Naive thymus-derived CD8-positive, alpha-beta T cell (primary cell): ENCODE measurements at regions not wholly inside any gene's neighbourhood (a gene's known extent, or its start where the extent isn't known, plus 50 kb on each side); places are given as distances from the start of the nearest gene placed in this dataset.

Experiments used
- ATAC-seq, 2 donors: fragments of 150-1000 bp; cut with Tn5 transposase in 1 of 2; sonication (Bioruptor Pico), chemical (Tn5 transposase) in 1 of 2; 1 replicate in 1 of 2; 2 replicates in 1 of 2; pipeline ENCODE4 v1.10.0; 2021; ENCODE audit warnings: mild to moderate bottlenecking in 2 of 2, moderate library complexity in 2 of 2
- POLR2A ChIA-PET: fragments of 350-600 bp; sonication (Branson Sonifier 250); formaldehyde crosslinking; loops from one replicate; lab custom pipeline; 2021; ENCODE audit warnings: antibody characterized with exemption; lab: Charles Lee
- DNase-seq, 10 donors: peaks; one replicate each; pipeline versions ENCODE4 v3.0.0 to v3.0.0-alpha.2; 2020 to 2022
- H3K27ac Mint-ChIP-seq, 10 donors: one replicate each; pipeline ENCODE4 v1.8.0; 2020 to 2022; ENCODE audit warnings: mild to moderate bottlenecking in 10 of 10, mixed read lengths in 10 of 10, moderate library complexity in 4 of 10, inconsistent platforms in 1 of 10
- H3K27me3 Mint-ChIP-seq, 5 donors: one replicate each; pipeline ENCODE4 v1.8.0; 2021 to 2022; ENCODE audit warnings: mixed read lengths in 5 of 5
- H3K36me3 Mint-ChIP-seq, 3 donors: one replicate each; pipeline ENCODE4 v1.8.0; 2020 to 2022; ENCODE audit warnings: mixed read lengths in 3 of 3, mild to moderate bottlenecking in 2 of 3, inconsistent platforms in 1 of 3
- H3K4me1 Mint-ChIP-seq, 4 donors: one replicate each; pipeline ENCODE4 v1.8.0; 2021 to 2022; ENCODE audit warnings: mixed read lengths in 4 of 4
- H3K4me3 Mint-ChIP-seq, 10 donors: one replicate each; pipeline ENCODE4 v1.8.0; 2020 to 2022; ENCODE audit warnings: mild to moderate bottlenecking in 10 of 10, mixed read lengths in 10 of 10, moderate library complexity in 6 of 10, inconsistent platforms in 1 of 10
- H3K9me3 Mint-ChIP-seq, 9 donors: one replicate each; pipeline ENCODE4 v1.8.0; 2020 to 2022; ENCODE audit warnings: mixed read lengths in 9 of 9, mild to moderate bottlenecking in 3 of 9, inconsistent platforms in 1 of 9, moderate library complexity in 1 of 9

DNA sequence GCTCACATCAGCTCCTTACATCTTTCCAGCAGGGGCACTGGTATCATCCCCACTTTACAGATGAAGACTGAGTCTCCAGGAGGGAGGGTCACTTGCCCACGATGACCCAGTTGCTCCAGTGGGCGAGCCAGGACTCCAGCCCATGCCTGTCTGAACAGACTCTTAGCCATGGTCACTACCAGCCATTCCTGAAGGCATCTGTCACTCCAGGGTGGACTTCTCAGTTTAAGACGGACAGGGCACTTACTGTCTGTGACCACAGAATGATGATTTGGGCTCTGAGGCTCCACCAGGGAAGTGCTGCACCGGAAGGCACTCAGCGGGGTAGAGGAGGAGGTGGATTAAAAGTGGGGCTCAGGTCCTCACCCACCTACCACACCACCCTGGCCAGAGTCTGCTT, 104.0 kb upstream of the SLC6A6 start:
- no peak overlapping the region for H3K4me3 Mint-ChIP-seq
- POLR2A ChIA-PET: no interaction called here
- peaks cover 0 to 2% (median 0%) of the 10 kb centered on the region in 9 donors for H3K9me3 Mint-ChIP-seq
- peaks cover 7 to 16% (median 12%) of the 10 kb centered on the region in 4 donors for H3K4me1 Mint-ChIP-seq
- DNase-seq (peak in 1 of 10 donors; percentile 10), ATAC-seq (no peak)
- H3K36me3 Mint-ChIP-seq: no peaks in the 10 kb centered on the region
- no peak overlapping the region for H3K27ac Mint-ChIP-seq
- peaks cover 0 to 11% (median 2%) of the 10 kb centered on the region in 5 donors for H3K27me3 Mint-ChIP-seq

- POLR2A ChIA-PET: no interaction called here
- Mint-ChIP-seq H3K4me1 (peaks cover 10 to 20% (median 14%) of the 10 kb centered on the region in 4 donors), H3K27me3 (peaks cover 0 to 11% (median 3%) of the 10 kb centered on the region in 5 donors), H3K36me3 (no peaks in the 10 kb centered on the region), H3K9me3 (peaks cover 0 to 2% (median 0%) of the 10 kb centered on the region in 9 donors), H3K27ac (no peak overlapping the region), H3K4me3 (no peak overlapping the region)
- DNase-seq (peak in 1 of 10 donors; percentile 54), ATAC-seq (no peak)
Measured at GRCh38 chr3:14298991-14299555, 103.3 kb upstream of the SLC6A6 start.

- H3K27ac Mint-ChIP-seq: peak overlapping the region in 1 of 10 donors; percentile 51
- no peak for ATAC-seq
- POLR2A ChIA-PET: no interaction called here
Measured at GRCh38 chr3:14299767-14300166, 102.6 kb upstream of the SLC6A6 start.

DNA sequence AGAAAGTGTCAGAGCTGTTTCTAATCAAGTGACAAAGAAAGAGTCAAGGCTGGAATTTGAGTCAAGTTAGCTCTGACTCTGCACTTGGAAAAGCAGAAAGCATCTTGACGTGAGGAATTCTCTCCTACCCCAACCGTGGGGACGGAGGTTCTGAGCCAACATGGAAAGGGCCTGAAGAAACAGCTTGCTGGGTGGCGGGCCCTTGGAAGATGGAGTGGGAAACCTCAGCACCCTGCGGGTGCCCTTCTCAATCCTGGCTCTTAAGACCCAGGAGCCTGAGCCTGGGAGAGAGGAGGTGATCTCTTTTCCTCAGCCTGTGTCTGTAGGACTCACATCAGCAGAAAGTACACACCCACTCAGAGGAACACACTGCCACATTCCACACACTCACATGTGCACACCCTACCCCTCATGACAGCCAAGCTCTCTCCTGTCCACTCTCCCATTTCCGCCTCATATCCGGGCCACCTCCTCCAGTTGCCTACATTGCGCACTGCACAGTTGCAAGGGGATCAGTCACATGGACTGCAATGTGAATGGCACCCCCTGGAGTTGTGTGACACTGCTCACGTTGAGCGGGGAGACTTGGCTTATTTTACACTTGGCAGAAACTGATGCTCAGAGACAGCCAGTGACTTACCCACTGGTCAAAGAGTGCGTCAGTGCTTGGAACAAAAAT, 101.5 kb upstream of the SLC6A6 start:
- H3K4me3 Mint-ChIP-seq: no peak overlapping the region
- H3K27ac Mint-ChIP-seq: no peak overlapping the region
- peaks cover 8 to 20% (median 12%) of the 10 kb centered on the region in 4 donors for H3K4me1 Mint-ChIP-seq
- H3K36me3 Mint-ChIP-seq: no peaks in the 10 kb centered on the region
- ATAC-seq (no peak), DNase-seq (peak in 1 of 10 donors; percentile 49)
- POLR2A ChIA-PET: no interaction called here
- no peaks in the 10 kb centered on the region for H3K9me3 Mint-ChIP-seq
- peaks cover 0 to 8% (median 5%) of the 10 kb centered on the region in 5 donors for H3K27me3 Mint-ChIP-seq

More at GRCh38 chr3:14299767-14300166, 102.6 kb upstream of the SLC6A6 start:
- Mint-ChIP-seq H3K9me3 (no peaks in the 10 kb centered on the region), H3K4me3 (no peak overlapping the region), H3K4me1 (peaks cover 8 to 20% (median 12%) of the 10 kb centered on the region in 4 donors), H3K36me3 (no peaks in the 10 kb centered on the region), H3K27me3 (peaks cover 0 to 9% (median 3%) of the 10 kb centered on the region in 5 donors)
- peak in 1 of 10 donors; percentile 26 for DNase-seq

GRCh38 chr3:14301558-14301957, 100.8 kb upstream of the SLC6A6 start:
- peaks cover 8 to 20% (median 12%) of the 10 kb centered on the region in 4 donors for H3K4me1 Mint-ChIP-seq
- no peak for ATAC-seq
- H3K9me3 Mint-ChIP-seq: no peaks in the 10 kb centered on the region
- H3K4me3 Mint-ChIP-seq: no peak overlapping the region
- peaks cover 0 to 8% (median 4%) of the 10 kb centered on the region in 5 donors for H3K27me3 Mint-ChIP-seq
- POLR2A ChIA-PET: no interaction called here
- peak in 1 of 10 donors; percentile 16 for DNase-seq
- no peaks in the 10 kb centered on the region for H3K36me3 Mint-ChIP-seq
- no peak overlapping the region for H3K27ac Mint-ChIP-seq

DNA sequence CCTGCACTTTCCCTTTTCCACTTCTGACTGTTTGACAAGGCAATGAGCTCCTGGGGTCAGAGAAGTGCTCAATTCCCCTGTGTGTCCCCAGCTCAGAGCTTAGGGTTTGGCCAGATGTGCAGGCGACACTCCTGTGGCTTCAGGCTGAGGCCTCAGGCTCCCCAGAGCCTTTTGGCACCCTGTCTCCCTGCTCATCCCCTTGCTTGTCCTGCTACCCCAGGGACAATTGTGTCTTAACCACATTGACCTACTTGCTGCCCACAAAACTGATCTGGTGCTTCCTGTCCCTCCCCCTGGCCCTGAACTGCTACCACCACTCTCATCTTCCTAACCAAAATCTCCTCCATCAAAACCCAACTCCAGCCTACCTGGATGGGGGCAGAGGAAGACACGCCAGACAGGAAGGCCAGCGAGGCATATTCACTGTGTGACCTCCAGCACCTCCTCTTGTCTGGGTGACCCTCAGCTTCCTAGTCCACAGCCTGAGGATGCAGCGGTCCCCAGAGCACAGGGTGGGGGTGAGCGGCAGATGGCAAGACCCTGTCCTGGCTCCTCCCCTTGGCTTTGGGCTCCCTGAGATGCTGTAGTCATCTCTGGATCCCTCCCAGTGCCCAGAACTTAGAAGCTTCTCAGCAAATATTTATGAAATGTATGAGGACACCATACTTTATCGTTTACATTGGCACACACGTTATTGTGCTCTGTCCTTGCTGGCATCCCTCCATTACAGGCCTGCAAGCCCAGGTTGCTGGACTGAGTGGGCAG, 98.9 kb upstream of the SLC6A6 start:
- Mint-ChIP-seq H3K9me3 (no peaks in the 10 kb centered on the region), H3K27ac (peak overlapping the region in 1 of 10 donors; percentile 7), H3K36me3 (no peaks in the 10 kb centered on the region), H3K27me3 (peaks cover 1 to 17% (median 7%) of the 10 kb centered on the region in 5 donors), H3K4me3 (no peak overlapping the region), H3K4me1 (peaks cover 8 to 18% (median 13%) of the 10 kb centered on the region in 4 donors)
- POLR2A ChIA-PET: no interaction called here
- DNase-seq: peak in 1 of 10 donors; percentile 34
- no peak for ATAC-seq

GRCh38 chr3:14304101-14305045, 98.0 kb upstream of the SLC6A6 start:
- no peaks in the 10 kb centered on the region for H3K9me3 Mint-ChIP-seq
- H3K4me3 Mint-ChIP-seq: no peak overlapping the region
- H3K4me1 Mint-ChIP-seq: peaks cover 4 to 13% (median 11%) of the 10 kb centered on the region in 4 donors
- peaks cover 4 to 20% (median 9%) of the 10 kb centered on the region in 5 donors for H3K27me3 Mint-ChIP-seq
- no peaks in the 10 kb centered on the region for H3K36me3 Mint-ChIP-seq
- peak in 1 of 10 donors; percentile 22 for DNase-seq
- POLR2A ChIA-PET: no interaction called here
- ATAC-seq: no peak
- peak overlapping the region in 1 of 10 donors; percentile 7 for H3K27ac Mint-ChIP-seq

- Mint-ChIP-seq H3K4me1 (peaks cover 4 to 13% (median 8%) of the 10 kb centered on the region in 4 donors), H3K9me3 (no peaks in the 10 kb centered on the region), H3K36me3 (no peaks in the 10 kb centered on the region), H3K27me3 (peaks cover 7 to 26% (median 15%) of the 10 kb centered on the region in 5 donors), H3K27ac (no peak overlapping the region), H3K4me3 (no peak overlapping the region)
- DNase-seq: peak in 1 of 10 donors; percentile 23
- no peak for ATAC-seq
- POLR2A ChIA-PET: no interaction called here
Measured at GRCh38 chr3:14305324-14305723, 97.1 kb upstream of the SLC6A6 start.

GRCh38 chr3:14306142-14306541, 96.3 kb upstream of the SLC6A6 start:
- peak in 1 of 10 donors; percentile 22 for DNase-seq
- Mint-ChIP-seq H3K27me3 (peaks cover 7 to 28% (median 15%) of the 10 kb centered on the region in 5 donors), H3K36me3 (no peaks in the 10 kb centered on the region), H3K4me1 (peaks cover 4 to 13% (median 7%) of the 10 kb centered on the region in 4 donors), H3K4me3 (no peak overlapping the region), H3K9me3 (no peaks in the 10 kb centered on the region), H3K27ac (no peak overlapping the region)
- POLR2A ChIA-PET: no interaction called here
- no peak for ATAC-seq

GRCh38 chr3:14307656-14308302, 94.6 kb upstream of the SLC6A6 start:
- ATAC-seq (no peak), DNase-seq (peak in 1 of 10 donors; percentile 38)
- Mint-ChIP-seq H3K9me3 (no peaks in the 10 kb centered on the region), H3K4me3 (no peak overlapping the region), H3K27me3 (peaks cover 8 to 38% (median 23%) of the 10 kb centered on the region in 5 donors), H3K27ac (peak overlapping the region in 1 of 10 donors; percentile 33), H3K4me1 (peaks cover 4 to 9% (median 7%) of the 10 kb centered on the region in 4 donors), H3K36me3 (no peaks in the 10 kb centered on the region)
- POLR2A ChIA-PET: no interaction called here

- DNase-seq: no peak
- no peaks in the 10 kb centered on the region for H3K9me3 Mint-ChIP-seq
- H3K4me3 Mint-ChIP-seq: no peak overlapping the region
- no peak overlapping the region for H3K27ac Mint-ChIP-seq
- peaks cover 0 to 2% (median 0%) of the 10 kb centered on the region in 4 donors for H3K4me1 Mint-ChIP-seq
- ATAC-seq: no peak
- no peaks in the 10 kb centered on the region for H3K36me3 Mint-ChIP-seq
- H3K27me3 Mint-ChIP-seq: peaks cover 8 to 38% (median 29%) of the 10 kb centered on the region in 5 donors
- POLR2A ChIA-PET: no interaction called here
Measured at GRCh38 chr3:14311729-14312128, 90.7 kb upstream of the SLC6A6 start.
